Mesendoderm (in vitro differentiated cells): ENCODE measurements at regions not wholly inside any gene's neighbourhood (a gene's known extent, or its start where the extent isn't known, plus 50 kb on each side); places are given as distances from the start of the nearest gene placed in this dataset.

Experiments used
- DNase-seq: peaks from one replicate; pipeline ENCODE4 v3.0.0; 2013
- H2AK5ac ChIP-seq: 2 replicates; pipeline ENCODE4 v1.6.1; 2013; ENCODE audit warnings: low read length, inconsistent platforms
- H2BK120ac ChIP-seq: 2 replicates; pipeline ENCODE4 v1.6.1; 2013; ENCODE audit warnings: low read depth, mild to moderate bottlenecking, low read length, moderate library complexity, mixed read lengths
- H2BK15ac ChIP-seq: replicated peaks from 2 replicates; pipeline ENCODE4 v1.6.1; 2013; ENCODE audit warnings: low read depth, mild to moderate bottlenecking, moderate library complexity
- H2BK5ac ChIP-seq: 2 replicates; pipeline ENCODE4 v1.6.1; 2013; ENCODE audit warnings: low read length, inconsistent platforms
- H3K18ac ChIP-seq: 2 replicates; pipeline ENCODE4 v1.6.1; 2013; ENCODE audit warnings: mild to moderate bottlenecking, low read length, mixed read lengths
- H3K23ac ChIP-seq: one replicate; pipeline ENCODE4 v1.6.1; 2013; ENCODE audit warnings: low read length
- H3K27ac ChIP-seq: 2 replicates; pipeline ENCODE4 v1.5.1; 2013; ENCODE audit warnings: low read depth, mild to moderate bottlenecking, inconsistent platforms, low read length, moderate library complexity
- H3K27me3 ChIP-seq: 2 replicates; pipeline ENCODE4 v1.6.1; 2013; ENCODE audit warnings: low read length, control low read depth, mild to moderate bottlenecking, inconsistent platforms; ENCODE audit not compliant: insufficient read depth, poor library complexity
- H3K36me3 ChIP-seq: 2 replicates; pipeline ENCODE4 v1.6.1; 2013; ENCODE audit warnings: low read length, inconsistent platforms; ENCODE audit not compliant: control insufficient read depth, insufficient read depth
- H3K4ac ChIP-seq: one replicate; pipeline ENCODE4 v1.6.1; 2013; ENCODE audit warnings: low read depth, mild to moderate bottlenecking, low read length, moderate library complexity
- H3K4me1 ChIP-seq: 2 replicates; pipeline ENCODE4 v1.6.1; 2013; ENCODE audit warnings: low read depth, low read length, inconsistent platforms; ENCODE audit not compliant: control insufficient read depth
- H3K4me2 ChIP-seq: 2 replicates; pipeline ENCODE4 v1.6.1; 2013; ENCODE audit warnings: low read length
- H3K4me3 ChIP-seq: 2 replicates; pipeline ENCODE4 v1.5.1; 2013; ENCODE audit warnings: mild to moderate bottlenecking, low read length
- H3K56ac ChIP-seq: one replicate; pipeline ENCODE4 v1.6.1; 2013; ENCODE audit warnings: low read length
- H3K79me1 ChIP-seq: 2 replicates; pipeline ENCODE4 v1.6.1; 2013; ENCODE audit warnings: low read length, inconsistent platforms
- H3K79me2 ChIP-seq: 2 replicates; pipeline ENCODE4 v1.6.1; 2013; ENCODE audit warnings: mild to moderate bottlenecking, low read length; ENCODE audit not compliant: control insufficient read depth, insufficient read depth
- H3K9ac ChIP-seq: 2 replicates; pipeline ENCODE4 v1.6.1; 2013; ENCODE audit warnings: low read length, inconsistent platforms
- H4K5ac ChIP-seq: one replicate; pipeline ENCODE4 v1.6.1; 2013; ENCODE audit warnings: low read length
- H4K8ac ChIP-seq: one replicate; pipeline ENCODE4 v1.6.1; 2013; ENCODE audit warnings: low read depth, mild to moderate bottlenecking, control low read depth, low read length, moderate library complexity
- WGBS: extraction: QIAGEN DNeasy Blood & Tissue Kit; methylation state at CpG from one replicate; pipeline ENCODE4 v1.1.7; 2013; ENCODE audit warnings: low lambda C conversion rate, missing lambda C conversion rate; ENCODE audit not compliant: insufficient coverage; ENCODE audit errors: extremely low coverage; 5-methylcytosine and 5-hydroxymethylcytosine counted together

DNA sequence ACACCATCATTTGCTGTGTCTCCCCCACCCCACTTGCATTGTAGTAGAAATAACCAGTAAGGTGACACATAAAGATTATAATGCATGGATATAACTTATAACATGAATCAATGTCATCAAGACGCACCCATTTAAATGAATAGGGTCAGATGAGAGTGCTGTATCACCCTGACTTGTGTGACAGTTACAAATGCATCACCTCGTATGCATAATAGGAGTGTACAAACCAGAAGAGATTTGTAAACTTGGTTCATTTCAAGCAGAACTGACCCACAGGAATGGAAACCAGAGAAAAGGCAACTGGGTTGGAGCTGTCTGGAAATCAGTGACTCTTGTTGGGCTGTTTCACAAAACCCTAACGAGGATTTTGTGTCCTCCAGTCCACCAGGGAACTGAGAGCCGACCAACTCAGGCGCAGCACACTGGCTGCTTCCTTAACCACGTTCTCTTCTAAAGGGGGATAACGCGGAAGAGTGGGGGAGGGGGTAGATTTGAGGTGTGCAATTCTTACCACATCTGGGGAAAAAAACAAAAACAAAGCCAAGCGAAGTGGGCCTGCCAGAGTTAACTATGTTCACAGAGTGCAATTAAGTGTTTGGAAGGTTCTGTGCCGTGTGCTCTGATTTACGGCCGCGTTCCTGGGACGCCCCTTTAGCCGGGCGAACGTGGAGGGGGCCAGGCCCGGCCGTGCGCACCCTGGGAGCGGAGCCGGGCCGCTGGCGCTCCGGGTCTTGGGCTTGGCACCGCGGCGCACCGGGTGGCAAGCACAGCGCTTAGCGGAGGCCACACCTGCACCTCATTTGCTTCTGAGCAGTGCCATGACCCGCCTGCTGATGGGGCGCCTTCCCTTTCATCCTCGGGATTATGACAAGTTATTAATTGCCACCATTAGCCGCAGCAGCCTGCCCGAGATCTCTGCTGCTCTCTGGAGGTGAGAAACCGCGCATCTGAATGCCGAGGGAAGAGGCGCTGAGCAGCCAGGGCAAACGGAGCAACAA lies 248.8 kb upstream of the FOXD3 start:
- no peak overlapping the region for H3K4ac ChIP-seq
- no peak overlapping the region for H2BK120ac ChIP-seq
- no CpG with 5 or more reads among the region's 41 CpGs for WGBS
- no peak overlapping the region for H4K8ac ChIP-seq
- H2AK5ac ChIP-seq, result no peak overlapping the region
- H4K5ac ChIP-seq, result no peak overlapping the region
- H3K9ac ChIP-seq, result peak overlapping the region; percentile 42
- no peak overlapping the region for H3K27ac ChIP-seq
- DNase-seq, result peak; percentile 38
- no peaks in the 10 kb centered on the region for H3K4me1 ChIP-seq
- H3K4me3 ChIP-seq, result peak overlapping the region; percentile 27
- no peaks in the 10 kb centered on the region for H3K79me1 ChIP-seq
- H2BK5ac ChIP-seq, result no peak overlapping the region
- H3K18ac ChIP-seq, result no peak overlapping the region
- peaks cover 14% of the 10 kb centered on the region for H3K27me3 ChIP-seq
- peak overlapping the region; percentile 18 for H3K56ac ChIP-seq
- H3K23ac ChIP-seq, result no peak overlapping the region
- H3K36me3 ChIP-seq, result no peaks in the 10 kb centered on the region
- peak overlapping the region; percentile 83 for H3K4me2 ChIP-seq
- H2BK15ac ChIP-seq, result no peak overlapping the region
- no peaks in the 10 kb centered on the region for H3K79me2 ChIP-seq

DNA sequence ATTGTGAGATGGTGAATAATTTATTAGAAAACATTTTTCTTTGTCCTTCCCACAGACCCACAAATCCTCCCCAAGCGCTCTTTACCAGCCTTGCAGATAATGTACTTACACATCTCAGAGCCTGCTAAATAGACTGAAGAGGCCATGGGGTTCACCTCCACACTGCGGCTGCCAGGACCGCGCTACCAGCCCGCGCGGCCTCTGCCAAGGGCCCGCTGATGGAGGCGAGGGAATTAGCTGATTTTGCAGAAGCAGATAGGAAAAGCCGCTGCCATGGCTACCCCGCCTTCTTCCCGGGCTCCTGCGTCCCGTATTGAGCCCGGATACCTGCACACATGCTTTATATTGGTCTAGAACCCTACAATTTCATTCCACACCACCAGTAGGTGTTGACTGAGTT lies 248.0 kb upstream of the FOXD3 start:
- Histone ChIP-seq H3K27ac (no peak overlapping the region), H3K23ac (no peak overlapping the region), H3K4me2 (no peak overlapping the region), H3K4me3 (no peak overlapping the region), H2AK5ac (no peak overlapping the region), H4K5ac (no peak overlapping the region), H3K79me2 (no peaks in the 10 kb centered on the region), H3K79me1 (no peaks in the 10 kb centered on the region), H3K9ac (no peak overlapping the region), H2BK5ac (no peak overlapping the region), H3K56ac (no peak overlapping the region), H2BK15ac (no peak overlapping the region), H3K4me1 (no peaks in the 10 kb centered on the region), H2BK120ac (no peak overlapping the region), H3K27me3 (peaks cover 14% of the 10 kb centered on the region), H4K8ac (no peak overlapping the region), H3K4ac (no peak overlapping the region), H3K36me3 (no peaks in the 10 kb centered on the region), H3K18ac (no peak overlapping the region)
- no CpG with 5 or more reads among the region's 15 CpGs for WGBS
- DNase-seq, result no peak

DNA sequence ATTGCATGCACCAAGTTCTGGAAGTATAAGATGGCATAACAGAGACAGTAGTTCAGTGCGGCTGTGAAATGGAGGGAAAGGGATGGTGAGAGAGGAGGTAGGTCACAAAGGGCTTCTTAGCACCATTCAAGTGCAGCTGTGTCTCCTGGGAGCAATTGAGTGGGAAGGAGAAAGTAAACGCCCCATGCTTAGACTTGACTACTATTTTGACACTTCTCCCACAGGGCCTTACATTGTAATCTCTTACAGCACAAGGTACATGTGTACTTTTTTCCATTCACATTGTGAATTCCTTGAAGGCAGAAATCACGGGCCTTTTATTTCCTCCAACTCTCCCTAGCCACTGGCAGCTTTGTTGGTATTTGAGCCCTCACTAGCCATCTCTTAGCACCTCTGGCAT lies 239.6 kb upstream of the FOXD3 start:
- H3K4me3 ChIP-seq, result no peak overlapping the region
- H3K4ac ChIP-seq, result no peak overlapping the region
- no peak overlapping the region for H3K9ac ChIP-seq
- H2AK5ac ChIP-seq, result no peak overlapping the region
- no peak overlapping the region for H4K5ac ChIP-seq
- no peak overlapping the region for H3K18ac ChIP-seq
- H2BK5ac ChIP-seq, result no peak overlapping the region
- H3K4me1 ChIP-seq, result no peaks in the 10 kb centered on the region
- no peak overlapping the region for H2BK15ac ChIP-seq
- H3K27ac ChIP-seq, result no peak overlapping the region
- no peaks in the 10 kb centered on the region for H3K79me1 ChIP-seq
- no peaks in the 10 kb centered on the region for H3K36me3 ChIP-seq
- no CpG with 5 or more reads among the region's 3 CpGs for WGBS
- H3K4me2 ChIP-seq, result no peak overlapping the region
- H3K23ac ChIP-seq, result no peak overlapping the region
- H3K27me3 ChIP-seq, result no peaks in the 10 kb centered on the region
- H3K79me2 ChIP-seq, result no peaks in the 10 kb centered on the region
- DNase-seq, result no peak
- H2BK120ac ChIP-seq, result no peak overlapping the region
- no peak overlapping the region for H3K56ac ChIP-seq
- no peak overlapping the region for H4K8ac ChIP-seq

- H3K9ac ChIP-seq, result no peak overlapping the region
- no peaks in the 10 kb centered on the region for H3K36me3 ChIP-seq
- H3K79me1 ChIP-seq, result no peaks in the 10 kb centered on the region
- no peak overlapping the region for H2BK120ac ChIP-seq
- no peak overlapping the region for H2BK15ac ChIP-seq
- H3K79me2 ChIP-seq, result no peaks in the 10 kb centered on the region
- H3K27ac ChIP-seq, result no peak overlapping the region
- DNase-seq, result peak; percentile 95
- H4K8ac ChIP-seq, result no peak overlapping the region
- WGBS, result no CpG with 5 or more reads among the region's 10 CpGs
- no peak overlapping the region for H3K4me2 ChIP-seq
- no peak overlapping the region for H3K56ac ChIP-seq
- no peaks in the 10 kb centered on the region for H3K27me3 ChIP-seq
- no peak overlapping the region for H2BK5ac ChIP-seq
- H2AK5ac ChIP-seq, result no peak overlapping the region
- H4K5ac ChIP-seq, result no peak overlapping the region
- H3K23ac ChIP-seq, result no peak overlapping the region
- H3K4me3 ChIP-seq, result no peak overlapping the region
- H3K18ac ChIP-seq, result no peak overlapping the region
- H3K4ac ChIP-seq, result no peak overlapping the region
- no peaks in the 10 kb centered on the region for H3K4me1 ChIP-seq
Measured at GRCh38 chr1:63087966-63088365, 234.4 kb upstream of the FOXD3 start.

GRCh38 chr1:63099188-63099587 lies 223.2 kb upstream of the FOXD3 start:
- Histone ChIP-seq H3K27ac (no peak overlapping the region), H4K8ac (no peak overlapping the region), H3K79me2 (no peaks in the 10 kb centered on the region), H3K36me3 (no peaks in the 10 kb centered on the region), H3K27me3 (no peaks in the 10 kb centered on the region), H3K9ac (no peak overlapping the region), H3K4me1 (no peaks in the 10 kb centered on the region), H3K79me1 (no peaks in the 10 kb centered on the region), H2BK120ac (no peak overlapping the region), H2AK5ac (no peak overlapping the region), H2BK5ac (no peak overlapping the region), H4K5ac (no peak overlapping the region), H3K56ac (no peak overlapping the region), H2BK15ac (no peak overlapping the region), H3K18ac (no peak overlapping the region), H3K4me2 (no peak overlapping the region), H3K4ac (no peak overlapping the region), H3K23ac (no peak overlapping the region), H3K4me3 (no peak overlapping the region)
- WGBS, result no CpG with 5 or more reads among the region's 2 CpGs
- DNase-seq, result no peak
